Astrocyte of the cerebellum (primary cell): ENCODE measurements at regions not wholly inside any gene's neighbourhood (a gene's known extent, or its start where the extent isn't known, plus 50 kb on each side); places are given as distances from the start of the nearest gene placed in this dataset.

Source experiments
- DNase-seq: peaks from one replicate; pipeline ENCODE4 v3.0.0-alpha.2; 2011; ENCODE audit warnings: low read depth
- H3K4me3 ChIP-seq: 2 replicates; pipeline ENCODE4 v1.5.1; 2011; ENCODE audit warnings: mild to moderate bottlenecking, low read depth, low read length, moderate library complexity
- in situ Hi-C: cut with HindIII; loops from 2 replicates; pipeline ENCODE4 v1.10.0; 2017; ENCODE audit warnings: low sequenced_read_pairs
- TF ChIP-seq, protein P1 (sequence below): IDR thresholded peaks from 2 replicates; pipeline ENCODE4 v1.5.1; 2012; ENCODE audit warnings: low read length, low read depth, moderate library complexity, mild to moderate bottlenecking; ENCODE audit errors: missing control alignments

- H3K4me3 ChIP-seq, result no peak overlapping the region
- TF ChIP-seq, protein P1, sequence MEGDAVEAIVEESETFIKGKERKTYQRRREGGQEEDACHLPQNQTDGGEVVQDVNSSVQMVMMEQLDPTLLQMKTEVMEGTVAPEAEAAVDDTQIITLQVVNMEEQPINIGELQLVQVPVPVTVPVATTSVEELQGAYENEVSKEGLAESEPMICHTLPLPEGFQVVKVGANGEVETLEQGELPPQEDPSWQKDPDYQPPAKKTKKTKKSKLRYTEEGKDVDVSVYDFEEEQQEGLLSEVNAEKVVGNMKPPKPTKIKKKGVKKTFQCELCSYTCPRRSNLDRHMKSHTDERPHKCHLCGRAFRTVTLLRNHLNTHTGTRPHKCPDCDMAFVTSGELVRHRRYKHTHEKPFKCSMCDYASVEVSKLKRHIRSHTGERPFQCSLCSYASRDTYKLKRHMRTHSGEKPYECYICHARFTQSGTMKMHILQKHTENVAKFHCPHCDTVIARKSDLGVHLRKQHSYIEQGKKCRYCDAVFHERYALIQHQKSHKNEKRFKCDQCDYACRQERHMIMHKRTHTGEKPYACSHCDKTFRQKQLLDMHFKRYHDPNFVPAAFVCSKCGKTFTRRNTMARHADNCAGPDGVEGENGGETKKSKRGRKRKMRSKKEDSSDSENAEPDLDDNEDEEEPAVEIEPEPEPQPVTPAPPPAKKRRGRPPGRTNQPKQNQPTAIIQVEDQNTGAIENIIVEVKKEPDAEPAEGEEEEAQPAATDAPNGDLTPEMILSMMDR, result no peak
- DNase-seq, result peak; percentile 16
- in situ Hi-C loops, result no loop called here
These were observed 1514.9 kb upstream of the TMEM132C start for GRCh38 chr12:126752021-126752420.

GRCh38 chr12:126757326-126757725 lies 1509.6 kb upstream of the TMEM132C start:
- DNase-seq, result no peak
- no peak overlapping the region for H3K4me3 ChIP-seq
- TF ChIP-seq, protein P1, result no peak
- in situ Hi-C loops, result no loop called here

DNA sequence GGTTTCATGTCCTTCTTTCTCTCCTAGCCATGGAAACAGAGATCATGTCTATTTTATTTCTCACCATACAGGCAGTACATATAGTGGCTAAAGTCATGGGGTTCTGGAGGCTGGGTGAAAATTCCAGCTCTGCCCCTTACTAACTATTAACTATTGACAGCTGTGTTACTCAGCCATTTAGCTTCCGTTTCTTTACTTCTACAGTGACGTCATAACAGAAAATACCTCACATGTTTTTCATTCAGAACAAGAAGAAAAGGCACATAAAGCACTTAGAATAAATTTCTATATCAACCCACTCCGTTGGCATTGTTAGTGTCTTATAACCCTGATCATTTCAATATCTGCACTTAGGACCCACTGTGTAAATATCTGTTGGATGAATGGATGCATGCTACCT lies 1506.9 kb upstream of the TMEM132C start:
- in situ Hi-C loops, result no loop called here
- no peak for DNase-seq
- H3K4me3 ChIP-seq, result no peak overlapping the region
- TF ChIP-seq, protein P1, result no peak

- H3K4me3 ChIP-seq, result no peak overlapping the region
- no peak for DNase-seq
- TF ChIP-seq, protein P1, result no peak
- in situ Hi-C loops, result no loop called here
These were observed 1505.5 kb upstream of the TMEM132C start for GRCh38 chr12:126761420-126761819.

DNA sequence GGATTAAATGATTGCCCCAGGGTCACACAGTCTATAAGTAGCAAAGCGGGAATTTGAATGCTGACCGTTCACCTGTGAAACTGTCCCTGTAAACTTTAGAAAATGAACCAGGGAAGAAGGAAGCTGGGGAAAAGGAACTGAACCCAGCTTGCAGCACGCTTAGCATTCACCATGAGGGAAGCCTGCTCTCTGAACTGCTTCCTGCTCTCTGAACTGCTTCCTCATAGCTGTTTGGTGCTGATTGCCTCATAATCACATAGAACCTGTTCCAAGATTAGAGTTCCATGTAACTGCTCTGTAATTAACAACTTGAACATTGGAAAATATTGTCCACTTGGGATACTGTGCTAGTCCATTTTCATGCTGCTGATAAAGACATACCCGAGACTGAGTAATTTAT lies 1504.8 kb upstream of the TMEM132C start:
- H3K4me3 ChIP-seq, result no peak overlapping the region
- no peak for DNase-seq
- in situ Hi-C loops, result no loop called here
- TF ChIP-seq, protein P1, result no peak

DNA sequence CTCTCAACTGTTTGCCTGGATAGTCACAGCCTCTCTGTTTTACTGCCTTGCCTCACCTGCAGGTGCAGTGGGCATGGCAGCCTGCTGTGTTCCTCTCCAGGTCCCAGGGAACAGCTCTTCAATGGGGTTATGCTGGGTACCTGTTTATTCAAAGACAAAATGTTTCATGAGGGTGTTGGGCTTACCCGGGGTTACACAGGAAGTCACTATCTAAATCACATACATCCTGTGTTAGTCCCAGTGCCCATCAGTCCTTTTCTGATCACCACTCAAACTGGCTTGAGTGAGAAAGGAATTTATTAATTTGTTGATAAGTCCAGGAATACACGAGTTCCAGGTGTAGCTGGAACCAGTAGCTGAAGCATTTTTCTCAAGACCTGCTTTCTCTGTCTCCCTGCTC lies 1503.6 kb upstream of the TMEM132C start:
- TF ChIP-seq, protein P1, result no peak
- in situ Hi-C loops, result no loop called here
- no peak for DNase-seq
- no peak overlapping the region for H3K4me3 ChIP-seq

DNA sequence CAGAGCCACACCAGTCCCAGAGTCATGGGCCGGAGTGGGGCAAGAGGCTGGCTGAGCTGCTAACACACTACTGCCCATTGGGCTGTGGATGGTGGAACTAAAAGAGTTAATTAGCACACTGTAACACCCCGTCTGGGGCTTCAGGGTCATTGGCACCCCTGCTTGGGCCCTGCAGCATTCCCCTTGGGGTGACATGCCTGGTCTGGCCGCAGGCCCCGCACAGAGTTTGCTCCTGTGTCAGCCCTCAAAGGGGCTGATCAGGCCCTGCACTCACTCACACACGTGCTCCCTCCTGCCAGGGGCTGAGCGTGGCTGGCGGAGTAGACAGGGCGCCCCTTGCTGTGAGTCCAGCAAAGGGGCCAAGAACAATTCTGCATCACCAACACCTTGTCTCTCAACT lies 1499.6 kb upstream of the TMEM132C start:
- no peak for DNase-seq
- in situ Hi-C loops, result no loop called here
- TF ChIP-seq, protein P1, result no peak
- no peak overlapping the region for H3K4me3 ChIP-seq
